ENCODE measurements at regions not wholly inside any gene's neighbourhood (a gene's known extent, or its start where the extent isn't known, plus 50 kb on each side); places are given as distances from the start of the nearest gene placed in this dataset.

- POLR2A ChIA-PET, result no interaction called here
- Mint-ChIP-seq H3K9me3 (peaks cover 20% of the 10 kb centered on the region), H3K27me3 (ENCODE audit: low read depth) (no peaks in the 10 kb centered on the region; the same call in 1 of the 2 replicates), H3K27ac (no peak overlapping the region), H3K4me1 (peaks cover 2% of the 10 kb centered on the region; the same call in 1 of the 2 replicates), H3K36me3 (peaks cover 7% of the 10 kb centered on the region; the same call in 1 of the 2 replicates), H3K4me3 (no peak overlapping the region)
- CTCF ChIA-PET, result no interaction called here
- DNase-seq (ENCODE audit: low spot score), result no peak
- ATAC-seq, result no peak
- no peak for TF ChIP-seq MYBL2 (CRISPR knock-in tag; IDR thresholded peaks at IDR 0.05)
- no peak for TF ChIP-seq NFYB (CRISPR knock-in tag; conservative IDR thresholded peaks at IDR 0.05; ENCODE audit: low read depth)
- no peak for TF ChIP-seq IRF2 (CRISPR knock-in tag; IDR thresholded peaks at IDR 0.05; ENCODE audit: borderline replicate concordance, low read depth)
- no peak for TF ChIP-seq EMX1 (CRISPR knock-in tag; IDR thresholded peaks at IDR 0.05)
- TF ChIP-seq, protein P1, sequence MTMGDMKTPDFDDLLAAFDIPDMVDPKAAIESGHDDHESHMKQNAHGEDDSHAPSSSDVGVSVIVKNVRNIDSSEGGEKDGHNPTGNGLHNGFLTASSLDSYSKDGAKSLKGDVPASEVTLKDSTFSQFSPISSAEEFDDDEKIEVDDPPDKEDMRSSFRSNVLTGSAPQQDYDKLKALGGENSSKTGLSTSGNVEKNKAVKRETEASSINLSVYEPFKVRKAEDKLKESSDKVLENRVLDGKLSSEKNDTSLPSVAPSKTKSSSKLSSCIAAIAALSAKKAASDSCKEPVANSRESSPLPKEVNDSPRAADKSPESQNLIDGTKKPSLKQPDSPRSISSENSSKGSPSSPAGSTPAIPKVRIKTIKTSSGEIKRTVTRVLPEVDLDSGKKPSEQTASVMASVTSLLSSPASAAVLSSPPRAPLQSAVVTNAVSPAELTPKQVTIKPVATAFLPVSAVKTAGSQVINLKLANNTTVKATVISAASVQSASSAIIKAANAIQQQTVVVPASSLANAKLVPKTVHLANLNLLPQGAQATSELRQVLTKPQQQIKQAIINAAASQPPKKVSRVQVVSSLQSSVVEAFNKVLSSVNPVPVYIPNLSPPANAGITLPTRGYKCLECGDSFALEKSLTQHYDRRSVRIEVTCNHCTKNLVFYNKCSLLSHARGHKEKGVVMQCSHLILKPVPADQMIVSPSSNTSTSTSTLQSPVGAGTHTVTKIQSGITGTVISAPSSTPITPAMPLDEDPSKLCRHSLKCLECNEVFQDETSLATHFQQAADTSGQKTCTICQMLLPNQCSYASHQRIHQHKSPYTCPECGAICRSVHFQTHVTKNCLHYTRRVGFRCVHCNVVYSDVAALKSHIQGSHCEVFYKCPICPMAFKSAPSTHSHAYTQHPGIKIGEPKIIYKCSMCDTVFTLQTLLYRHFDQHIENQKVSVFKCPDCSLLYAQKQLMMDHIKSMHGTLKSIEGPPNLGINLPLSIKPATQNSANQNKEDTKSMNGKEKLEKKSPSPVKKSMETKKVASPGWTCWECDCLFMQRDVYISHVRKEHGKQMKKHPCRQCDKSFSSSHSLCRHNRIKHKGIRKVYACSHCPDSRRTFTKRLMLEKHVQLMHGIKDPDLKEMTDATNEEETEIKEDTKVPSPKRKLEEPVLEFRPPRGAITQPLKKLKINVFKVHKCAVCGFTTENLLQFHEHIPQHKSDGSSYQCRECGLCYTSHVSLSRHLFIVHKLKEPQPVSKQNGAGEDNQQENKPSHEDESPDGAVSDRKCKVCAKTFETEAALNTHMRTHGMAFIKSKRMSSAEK (CRISPR knock-in tag; IDR thresholded peaks at IDR 0.05; ENCODE audit: borderline replicate concordance), result no peak
- no peak for TF ChIP-seq TCF7 (CRISPR knock-in tag; IDR thresholded peaks at IDR 0.05; ENCODE audit: low read depth)
- TF ChIP-seq NR1H2 (CRISPR knock-in tag; IDR thresholded peaks at IDR 0.05), result no peak
- TF ChIP-seq MXD4 (CRISPR knock-in tag; IDR thresholded peaks at IDR 0.05; ENCODE audit: borderline replicate concordance), result no peak
- TF ChIP-seq, protein P2, sequence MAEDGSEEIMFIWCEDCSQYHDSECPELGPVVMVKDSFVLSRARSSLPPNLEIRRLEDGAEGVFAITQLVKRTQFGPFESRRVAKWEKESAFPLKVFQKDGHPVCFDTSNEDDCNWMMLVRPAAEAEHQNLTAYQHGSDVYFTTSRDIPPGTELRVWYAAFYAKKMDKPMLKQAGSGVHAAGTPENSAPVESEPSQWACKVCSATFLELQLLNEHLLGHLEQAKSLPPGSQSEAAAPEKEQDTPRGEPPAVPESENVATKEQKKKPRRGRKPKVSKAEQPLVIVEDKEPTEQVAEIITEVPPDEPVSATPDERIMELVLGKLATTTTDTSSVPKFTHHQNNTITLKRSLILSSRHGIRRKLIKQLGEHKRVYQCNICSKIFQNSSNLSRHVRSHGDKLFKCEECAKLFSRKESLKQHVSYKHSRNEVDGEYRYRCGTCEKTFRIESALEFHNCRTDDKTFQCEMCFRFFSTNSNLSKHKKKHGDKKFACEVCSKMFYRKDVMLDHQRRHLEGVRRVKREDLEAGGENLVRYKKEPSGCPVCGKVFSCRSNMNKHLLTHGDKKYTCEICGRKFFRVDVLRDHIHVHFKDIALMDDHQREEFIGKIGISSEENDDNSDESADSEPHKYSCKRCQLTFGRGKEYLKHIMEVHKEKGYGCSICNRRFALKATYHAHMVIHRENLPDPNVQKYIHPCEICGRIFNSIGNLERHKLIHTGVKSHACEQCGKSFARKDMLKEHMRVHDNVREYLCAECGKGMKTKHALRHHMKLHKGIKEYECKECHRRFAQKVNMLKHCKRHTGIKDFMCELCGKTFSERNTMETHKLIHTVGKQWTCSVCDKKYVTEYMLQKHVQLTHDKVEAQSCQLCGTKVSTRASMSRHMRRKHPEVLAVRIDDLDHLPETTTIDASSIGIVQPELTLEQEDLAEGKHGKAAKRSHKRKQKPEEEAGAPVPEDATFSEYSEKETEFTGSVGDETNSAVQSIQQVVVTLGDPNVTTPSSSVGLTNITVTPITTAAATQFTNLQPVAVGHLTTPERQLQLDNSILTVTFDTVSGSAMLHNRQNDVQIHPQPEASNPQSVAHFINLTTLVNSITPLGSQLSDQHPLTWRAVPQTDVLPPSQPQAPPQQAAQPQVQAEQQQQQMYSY (CRISPR knock-in tag; IDR thresholded peaks at IDR 0.05), result no peak
- no peak for TF ChIP-seq SMAD3 (CRISPR knock-in tag; IDR thresholded peaks at IDR 0.05; ENCODE audit: borderline replicate concordance)
- no peak for TF ChIP-seq ZNF121 (CRISPR knock-in tag; IDR thresholded peaks at IDR 0.05)
- no peak for TF ChIP-seq RELA (CRISPR knock-in tag; IDR thresholded peaks at IDR 0.05; ENCODE audit: borderline replicate concordance)
- no peak for TF ChIP-seq OVOL2 (CRISPR knock-in tag; IDR thresholded peaks at IDR 0.05; ENCODE audit: borderline replicate concordance)
- no peak for TF ChIP-seq ZNF396 (CRISPR knock-in tag; IDR thresholded peaks at IDR 0.05; ENCODE audit: borderline replicate concordance)
- no peak for TF ChIP-seq ESRRA (CRISPR knock-in tag; IDR thresholded peaks at IDR 0.05; ENCODE audit: borderline replicate concordance)
- TF ChIP-seq GABPB1 (CRISPR knock-in tag; IDR thresholded peaks at IDR 0.05), result no peak
- no peak for TF ChIP-seq ATF1 (CRISPR knock-in tag; IDR thresholded peaks at IDR 0.05)
- TF ChIP-seq NR3C1 (CRISPR knock-in tag; conservative IDR thresholded peaks at IDR 0.05; ENCODE audit: low read depth), result no peak
Observed at GRCh38 chr4:46484881-46485280, 95.0 kb upstream of the GABRA2 start.

DNA sequence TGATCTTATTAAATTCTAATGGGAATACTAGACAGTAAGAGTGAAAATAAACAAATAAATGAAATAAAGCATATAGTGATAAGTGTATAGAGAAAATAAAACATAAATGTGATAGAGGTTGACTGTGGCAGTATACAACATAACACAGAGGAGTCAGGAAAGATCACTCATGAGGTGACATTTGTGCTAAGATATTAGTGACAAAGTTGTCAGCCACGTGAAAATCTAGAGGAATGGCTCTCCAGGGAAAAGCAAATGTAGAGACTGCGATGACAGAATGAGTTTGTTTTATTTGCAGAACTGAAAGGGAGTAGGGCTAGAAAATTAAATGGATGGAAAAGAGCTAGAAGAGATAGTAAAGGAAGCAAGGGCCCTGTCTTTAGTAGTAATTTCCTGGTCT, 72.8 kb upstream of the GABRA2 start:
- ATAC-seq (no peak), DNase-seq (ENCODE audit: low spot score) (no peak)
- H3K27me3 Mint-ChIP-seq (ENCODE audit: low read depth), result no peaks in the 10 kb centered on the region
- H3K4me3 Mint-ChIP-seq, result no peak overlapping the region
- no peak overlapping the region for H3K27ac Mint-ChIP-seq
- ChIA-PET POLR2A (no interaction called here), CTCF (no interaction called here)
- TF ChIP-seq GABPB1 (CRISPR knock-in tag; IDR thresholded peaks at IDR 0.05) (no peak), ZNF317 (CRISPR knock-in tag; IDR thresholded peaks at IDR 0.05; ENCODE audit: borderline replicate concordance, low read depth) (no peak), NR3C1 (CRISPR knock-in tag; conservative IDR thresholded peaks at IDR 0.05; ENCODE audit: low read depth) (no peak), NR2C2 (CRISPR knock-in tag; IDR thresholded peaks at IDR 0.05) (no peak)
- TF ChIP-seq, protein P3, sequence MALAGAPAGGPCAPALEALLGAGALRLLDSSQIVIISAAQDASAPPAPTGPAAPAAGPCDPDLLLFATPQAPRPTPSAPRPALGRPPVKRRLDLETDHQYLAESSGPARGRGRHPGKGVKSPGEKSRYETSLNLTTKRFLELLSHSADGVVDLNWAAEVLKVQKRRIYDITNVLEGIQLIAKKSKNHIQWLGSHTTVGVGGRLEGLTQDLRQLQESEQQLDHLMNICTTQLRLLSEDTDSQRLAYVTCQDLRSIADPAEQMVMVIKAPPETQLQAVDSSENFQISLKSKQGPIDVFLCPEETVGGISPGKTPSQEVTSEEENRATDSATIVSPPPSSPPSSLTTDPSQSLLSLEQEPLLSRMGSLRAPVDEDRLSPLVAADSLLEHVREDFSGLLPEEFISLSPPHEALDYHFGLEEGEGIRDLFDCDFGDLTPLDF (CRISPR knock-in tag; IDR thresholded peaks at IDR 0.05), result no peak
- no peaks in the 10 kb centered on the region for H3K4me1 Mint-ChIP-seq
- H3K36me3 Mint-ChIP-seq, result no peaks in the 10 kb centered on the region
- peaks cover 6% of the 10 kb centered on the region for H3K9me3 Mint-ChIP-seq

Data from WTC11 (cell line).